B cell (primary cell): ENCODE measurements at regions not wholly inside any gene's neighbourhood (a gene's known extent, or its start where the extent isn't known, plus 50 kb on each side); places are given as distances from the start of the nearest gene placed in this dataset.

Experiments
- EZH2 ChIP-seq: IDR thresholded peaks from 2 replicates; pipeline ENCODE4 v1.6.1; 2012; ENCODE audit warnings: borderline replicate concordance, low read depth, mild to moderate bottlenecking, moderate library complexity, low read length; ENCODE audit not compliant: insufficient read depth, poor library complexity, severe bottlenecking
- TF ChIP-seq, protein P1 (sequence below): fragments of 200-600 bp; IDR thresholded peaks from one replicate; pipeline ENCODE4 v1.8.0; 2022; ENCODE audit warnings: antibody characterized with exemption, mild to moderate bottlenecking

DNA sequence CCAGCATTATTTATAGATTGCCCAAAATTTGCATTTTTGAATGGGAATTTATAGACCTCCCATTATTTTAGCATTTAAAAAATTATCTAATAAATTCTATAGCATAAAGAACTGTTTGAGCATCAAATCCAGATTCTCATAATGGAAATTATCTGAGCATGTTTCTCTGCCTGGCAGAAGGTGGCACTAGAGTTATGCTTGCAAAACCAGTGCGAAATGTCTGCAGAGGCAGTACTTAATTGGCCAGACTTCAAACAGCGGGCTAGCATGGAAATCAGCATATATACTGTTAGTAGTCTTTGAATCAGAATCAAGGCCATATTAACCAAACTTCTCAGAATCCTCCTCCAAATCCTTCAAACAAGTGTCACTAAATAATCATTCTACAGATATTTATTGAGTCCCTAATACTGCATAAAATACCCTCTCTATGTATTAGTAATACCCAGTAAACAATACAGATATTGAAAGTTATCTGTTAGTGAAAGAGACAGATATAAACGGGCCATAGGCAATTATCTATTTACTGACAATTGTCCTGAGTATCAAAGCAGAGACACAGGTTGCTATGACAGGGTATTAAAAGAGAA, 78.7 kb upstream of the DCLK2 start:
- TF ChIP-seq, protein P1, sequence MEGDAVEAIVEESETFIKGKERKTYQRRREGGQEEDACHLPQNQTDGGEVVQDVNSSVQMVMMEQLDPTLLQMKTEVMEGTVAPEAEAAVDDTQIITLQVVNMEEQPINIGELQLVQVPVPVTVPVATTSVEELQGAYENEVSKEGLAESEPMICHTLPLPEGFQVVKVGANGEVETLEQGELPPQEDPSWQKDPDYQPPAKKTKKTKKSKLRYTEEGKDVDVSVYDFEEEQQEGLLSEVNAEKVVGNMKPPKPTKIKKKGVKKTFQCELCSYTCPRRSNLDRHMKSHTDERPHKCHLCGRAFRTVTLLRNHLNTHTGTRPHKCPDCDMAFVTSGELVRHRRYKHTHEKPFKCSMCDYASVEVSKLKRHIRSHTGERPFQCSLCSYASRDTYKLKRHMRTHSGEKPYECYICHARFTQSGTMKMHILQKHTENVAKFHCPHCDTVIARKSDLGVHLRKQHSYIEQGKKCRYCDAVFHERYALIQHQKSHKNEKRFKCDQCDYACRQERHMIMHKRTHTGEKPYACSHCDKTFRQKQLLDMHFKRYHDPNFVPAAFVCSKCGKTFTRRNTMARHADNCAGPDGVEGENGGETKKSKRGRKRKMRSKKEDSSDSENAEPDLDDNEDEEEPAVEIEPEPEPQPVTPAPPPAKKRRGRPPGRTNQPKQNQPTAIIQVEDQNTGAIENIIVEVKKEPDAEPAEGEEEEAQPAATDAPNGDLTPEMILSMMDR: peak; percentile 75
- no peak for TF ChIP-seq EZH2
